ENCODE measurements at regions not wholly inside any gene's neighbourhood (a gene's known extent, or its start where the extent isn't known, plus 50 kb on each side); places are given as distances from the start of the nearest gene placed in this dataset.

DNA sequence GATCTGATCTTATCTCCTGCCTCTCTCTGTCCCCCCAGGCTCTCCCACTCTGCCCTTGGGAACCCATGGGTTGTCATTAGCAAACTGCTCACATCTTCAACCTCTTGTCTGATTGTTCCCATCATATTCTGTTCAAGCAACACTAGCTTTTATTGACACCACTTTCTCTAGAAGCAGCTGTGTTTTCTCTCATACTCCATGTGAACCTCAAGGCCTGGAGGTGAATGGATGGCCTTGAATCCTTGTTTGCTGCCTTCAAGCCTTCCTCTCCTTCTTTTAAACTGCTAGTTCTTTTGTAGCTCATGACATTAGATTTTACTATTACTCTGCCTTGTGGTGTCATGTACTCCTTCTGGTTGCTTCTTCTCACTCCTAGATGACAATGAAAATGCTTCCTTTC, 149.5 kb upstream of the WDFY3 start:
- TF ChIP-seq, protein P1, sequence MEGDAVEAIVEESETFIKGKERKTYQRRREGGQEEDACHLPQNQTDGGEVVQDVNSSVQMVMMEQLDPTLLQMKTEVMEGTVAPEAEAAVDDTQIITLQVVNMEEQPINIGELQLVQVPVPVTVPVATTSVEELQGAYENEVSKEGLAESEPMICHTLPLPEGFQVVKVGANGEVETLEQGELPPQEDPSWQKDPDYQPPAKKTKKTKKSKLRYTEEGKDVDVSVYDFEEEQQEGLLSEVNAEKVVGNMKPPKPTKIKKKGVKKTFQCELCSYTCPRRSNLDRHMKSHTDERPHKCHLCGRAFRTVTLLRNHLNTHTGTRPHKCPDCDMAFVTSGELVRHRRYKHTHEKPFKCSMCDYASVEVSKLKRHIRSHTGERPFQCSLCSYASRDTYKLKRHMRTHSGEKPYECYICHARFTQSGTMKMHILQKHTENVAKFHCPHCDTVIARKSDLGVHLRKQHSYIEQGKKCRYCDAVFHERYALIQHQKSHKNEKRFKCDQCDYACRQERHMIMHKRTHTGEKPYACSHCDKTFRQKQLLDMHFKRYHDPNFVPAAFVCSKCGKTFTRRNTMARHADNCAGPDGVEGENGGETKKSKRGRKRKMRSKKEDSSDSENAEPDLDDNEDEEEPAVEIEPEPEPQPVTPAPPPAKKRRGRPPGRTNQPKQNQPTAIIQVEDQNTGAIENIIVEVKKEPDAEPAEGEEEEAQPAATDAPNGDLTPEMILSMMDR (IDR thresholded peaks at IDR 0.05): no peak
- TF ChIP-seq POLR2A (IDR thresholded peaks at IDR 0.05): no peak
